NCI-H2196 (cell line): ENCODE measurements at regions not wholly inside any gene's neighbourhood (a gene's known extent, or its start where the extent isn't known, plus 50 kb on each side); places are given as distances from the start of the nearest gene placed in this dataset.

Source experiments
- DNase-seq: peaks from one replicate; lab custom pipeline; 2025; ENCODE audit not compliant: unreplicated experiment; lab: John Stamatoyannopoulos, UW

GRCh38 chr9:78848061-78848460 lies 551.1 kb downstream of the PSAT1 start:
- DNase-seq, result no peak

GRCh38 chr9:78856144-78856543 lies 559.2 kb downstream of the PSAT1 start:
- DNase-seq, result no peak

GRCh38 chr9:78856781-78857180 lies 559.9 kb downstream of the PSAT1 start:
- DNase-seq, result no peak

GRCh38 chr9:78857373-78858225 lies 560.7 kb downstream of the PSAT1 start:
- DNase-seq, result no peak

- no peak for DNase-seq
These were observed 561.3 kb downstream of the PSAT1 start for GRCh38 chr9:78858266-78858665.

- DNase-seq, result no peak
These were observed 564.0 kb downstream of the PSAT1 start for GRCh38 chr9:78860801-78861475.

- no peak for DNase-seq
These were observed 566.6 kb downstream of the PSAT1 start for GRCh38 chr9:78863531-78863930.

GRCh38 chr9:78865737-78866136 lies 568.8 kb downstream of the PSAT1 start:
- no peak for DNase-seq

GRCh38 chr9:78866207-78867132 lies 569.5 kb downstream of the PSAT1 start:
- DNase-seq, result no peak

- DNase-seq, result no peak
These were observed 574.1 kb downstream of the PSAT1 start for GRCh38 chr9:78871086-78871451.

- no peak for DNase-seq
These were observed 574.8 kb downstream of the PSAT1 start for GRCh38 chr9:78871452-78872331.

GRCh38 chr9:78874061-78874460 lies 577.1 kb downstream of the PSAT1 start:
- DNase-seq, result no peak

GRCh38 chr9:78879324-78880100 lies 582.6 kb downstream of the PSAT1 start:
- no peak for DNase-seq

GRCh38 chr9:78881295-78881694 lies 584.4 kb downstream of the PSAT1 start:
- no peak for DNase-seq

- no peak for DNase-seq
These were observed 585.6 kb downstream of the PSAT1 start for GRCh38 chr9:78882481-78882880.

- DNase-seq, result no peak
These were observed 587.8 kb downstream of the PSAT1 start for GRCh38 chr9:78884611-78885150.

GRCh38 chr9:78892182-78892581 lies 595.3 kb downstream of the PSAT1 start:
- DNase-seq, result no peak

- no peak for DNase-seq
These were observed 595.8 kb downstream of the PSAT1 start for GRCh38 chr9:78892769-78893168.

- DNase-seq, result no peak
These were observed 597.0 kb downstream of the PSAT1 start for GRCh38 chr9:78893774-78894401.
